HG02759 (cell line): ENCODE measurements at regions not wholly inside any gene's neighbourhood (a gene's known extent, or its start where the extent isn't known, plus 50 kb on each side); places are given as distances from the start of the nearest gene placed in this dataset.
"Not testable (repeated sequence)": the region's sequence is repeated elsewhere in the genome, so short reads cannot be mapped to it uniquely, and the experiment has no call there.

ENCODE experiments used
- ATAC-seq: cut with Tn5 transposase; IDR thresholded peaks from one replicate; pipeline ENCODE4 v1.9.1; 2021; ENCODE audit warnings: mild to moderate bottlenecking, moderate library complexity; ENCODE audit not compliant: unreplicated experiment

- no peak for ATAC-seq
Observed at GRCh38 chr14:98926146-98926545, 345.9 kb downstream of the BCL11B start.

GRCh38 chr14:98926801-98927200, 345.2 kb downstream of the BCL11B start:
- ATAC-seq = no peak

- no peak for ATAC-seq
Observed at GRCh38 chr14:98927986-98928385, 344.0 kb downstream of the BCL11B start.

- no peak for ATAC-seq
Observed at GRCh38 chr14:98928418-98928817, 343.6 kb downstream of the BCL11B start.

GRCh38 chr14:98931126-98931525, 340.9 kb downstream of the BCL11B start:
- ATAC-seq = no peak

- ATAC-seq = no peak
Observed at GRCh38 chr14:98931911-98932310, 340.1 kb downstream of the BCL11B start.

- no peak for ATAC-seq
Observed at GRCh38 chr14:98932431-98933325, 339.3 kb downstream of the BCL11B start.

- ATAC-seq = not testable (repeated sequence)
Observed at GRCh38 chr14:98934569-98934968, 337.4 kb downstream of the BCL11B start.

- no peak for ATAC-seq
Observed at GRCh38 chr14:98935921-98936320, 336.1 kb downstream of the BCL11B start.

GRCh38 chr14:98937021-98937420, 335.0 kb downstream of the BCL11B start:
- no peak for ATAC-seq

- ATAC-seq = no peak
Observed at GRCh38 chr14:98937712-98938505, 334.1 kb downstream of the BCL11B start.

GRCh38 chr14:98940693-98941437, 331.1 kb downstream of the BCL11B start:
- ATAC-seq = no peak

- ATAC-seq = no peak
Observed at GRCh38 chr14:98941481-98941880, 330.5 kb downstream of the BCL11B start.

GRCh38 chr14:98943907-98944306, 328.1 kb downstream of the BCL11B start:
- no peak for ATAC-seq

- no peak for ATAC-seq
Observed at GRCh38 chr14:98944989-98945388, 327.0 kb downstream of the BCL11B start.

GRCh38 chr14:98945611-98946570, 326.1 kb downstream of the BCL11B start:
- no peak for ATAC-seq

GRCh38 chr14:98946940-98947339, 325.1 kb downstream of the BCL11B start:
- no peak for ATAC-seq

GRCh38 chr14:98947911-98948595, 323.9 kb downstream of the BCL11B start:
- ATAC-seq = no peak

GRCh38 chr14:98949051-98949450, 322.9 kb downstream of the BCL11B start:
- no peak for ATAC-seq
